ENCODE measurements at regions not wholly inside any gene's neighbourhood (a gene's known extent, or its start where the extent isn't known, plus 50 kb on each side); places are given as distances from the start of the nearest gene placed in this dataset.

DNA sequence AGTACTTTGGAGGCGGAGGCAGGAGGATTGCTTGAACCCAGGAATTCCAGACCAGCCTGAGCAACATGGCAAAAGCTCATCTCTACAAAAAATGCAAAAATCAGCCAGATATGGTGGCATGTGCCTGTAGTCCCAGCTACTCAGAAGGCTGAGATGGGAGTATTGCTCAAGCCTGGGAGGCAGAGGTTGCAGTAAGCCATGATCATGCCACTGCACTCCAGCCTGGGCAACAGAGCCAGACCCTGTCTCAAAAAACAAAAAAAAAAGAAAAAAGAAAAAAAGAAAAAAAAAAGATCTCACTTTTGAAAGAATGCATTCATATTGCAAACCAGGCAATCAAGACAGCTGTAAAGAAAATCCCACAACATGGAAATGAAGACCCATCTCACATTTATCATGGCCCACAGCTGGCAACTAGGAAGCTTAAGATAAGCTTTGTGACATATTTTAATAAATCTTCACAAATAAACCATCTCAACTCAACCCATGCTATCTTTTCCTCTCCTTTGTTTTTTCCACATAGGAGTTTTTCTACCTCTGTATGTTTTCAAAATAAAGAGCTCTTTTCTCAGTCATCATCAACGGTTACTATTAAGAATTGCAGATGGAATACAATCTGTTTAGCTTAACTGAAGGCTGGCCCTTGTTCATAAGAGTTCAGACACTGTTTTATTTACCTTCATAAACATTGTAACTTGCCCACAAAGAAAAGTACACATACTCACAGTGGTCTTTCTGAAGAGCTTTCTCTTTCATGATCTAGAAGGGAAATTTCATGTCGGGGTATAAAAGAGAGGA, 137.0 kb downstream of the MREG start (continued):
- TF ChIP-seq REL (CRISPR knock-in tag; conservative IDR thresholded peaks at IDR 0.05) (no peak), DNMT1 (CRISPR knock-in tag; IDR thresholded peaks at IDR 0.05) (no peak), ZNF326 (CRISPR knock-in tag; IDR thresholded peaks at IDR 0.05; ENCODE audit: borderline replicate concordance) (no peak), SNAI1 (CRISPR knock-in tag; IDR thresholded peaks at IDR 0.05; ENCODE audit: borderline replicate concordance) (no peak), HOXA7 (CRISPR knock-in tag; IDR thresholded peaks at IDR 0.05) (no peak), CENPT (CRISPR knock-in tag; IDR thresholded peaks at IDR 0.05; ENCODE audit: low read depth) (no peak), ZNF292 (CRISPR knock-in tag; IDR thresholded peaks at IDR 0.05; ENCODE audit: borderline replicate concordance, low read depth) (no peak), ZNF24 (IDR thresholded peaks at IDR 0.05) (peak; percentile 38; the same call in 1 of the 2 replicates), ZNF605 (CRISPR knock-in tag; IDR thresholded peaks at IDR 0.05) (no peak), ZNF746 (CRISPR knock-in tag; IDR thresholded peaks at IDR 0.05) (no peak)
- TF ChIP-seq, protein P1, sequence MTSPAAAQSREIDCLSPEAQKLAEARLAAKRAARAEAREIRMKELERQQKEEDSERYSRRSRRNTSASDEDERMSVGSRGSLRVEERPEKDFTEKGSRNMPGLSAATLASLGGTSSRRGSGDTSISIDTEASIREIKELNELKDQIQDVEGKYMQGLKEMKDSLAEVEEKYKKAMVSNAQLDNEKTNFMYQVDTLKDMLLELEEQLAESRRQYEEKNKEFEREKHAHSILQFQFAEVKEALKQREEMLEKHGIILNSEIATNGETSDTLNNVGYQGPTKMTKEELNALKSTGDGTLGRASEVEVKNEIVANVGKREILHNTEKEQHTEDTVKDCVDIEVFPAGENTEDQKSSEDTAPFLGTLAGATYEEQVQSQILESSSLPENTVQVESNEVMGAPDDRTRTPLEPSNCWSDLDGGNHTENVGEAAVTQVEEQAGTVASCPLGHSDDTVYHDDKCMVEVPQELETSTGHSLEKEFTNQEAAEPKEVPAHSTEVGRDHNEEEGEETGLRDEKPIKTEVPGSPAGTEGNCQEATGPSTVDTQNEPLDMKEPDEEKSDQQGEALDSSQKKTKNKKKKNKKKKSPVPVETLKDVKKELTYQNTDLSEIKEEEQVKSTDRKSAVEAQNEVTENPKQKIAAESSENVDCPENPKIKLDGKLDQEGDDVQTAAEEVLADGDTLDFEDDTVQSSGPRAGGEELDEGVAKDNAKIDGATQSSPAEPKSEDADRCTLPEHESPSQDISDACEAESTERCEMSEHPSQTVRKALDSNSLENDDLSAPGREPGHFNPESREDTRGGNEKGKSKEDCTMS (CRISPR knock-in tag; conservative IDR thresholded peaks at IDR 0.05), result no peak
- TF ChIP-seq, protein P2, sequence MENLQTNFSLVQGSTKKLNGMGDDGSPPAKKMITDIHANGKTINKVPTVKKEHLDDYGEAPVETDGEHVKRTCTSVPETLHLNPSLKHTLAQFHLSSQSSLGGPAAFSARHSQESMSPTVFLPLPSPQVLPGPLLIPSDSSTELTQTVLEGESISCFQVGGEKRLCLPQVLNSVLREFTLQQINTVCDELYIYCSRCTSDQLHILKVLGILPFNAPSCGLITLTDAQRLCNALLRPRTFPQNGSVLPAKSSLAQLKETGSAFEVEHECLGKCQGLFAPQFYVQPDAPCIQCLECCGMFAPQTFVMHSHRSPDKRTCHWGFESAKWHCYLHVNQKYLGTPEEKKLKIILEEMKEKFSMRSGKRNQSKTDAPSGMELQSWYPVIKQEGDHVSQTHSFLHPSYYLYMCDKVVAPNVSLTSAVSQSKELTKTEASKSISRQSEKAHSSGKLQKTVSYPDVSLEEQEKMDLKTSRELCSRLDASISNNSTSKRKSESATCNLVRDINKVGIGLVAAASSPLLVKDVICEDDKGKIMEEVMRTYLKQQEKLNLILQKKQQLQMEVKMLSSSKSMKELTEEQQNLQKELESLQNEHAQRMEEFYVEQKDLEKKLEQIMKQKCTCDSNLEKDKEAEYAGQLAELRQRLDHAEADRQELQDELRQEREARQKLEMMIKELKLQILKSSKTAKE (CRISPR knock-in tag; IDR thresholded peaks at IDR 0.05; ENCODE audit: borderline replicate concordance), result no peak
- TF ChIP-seq, protein P3, sequence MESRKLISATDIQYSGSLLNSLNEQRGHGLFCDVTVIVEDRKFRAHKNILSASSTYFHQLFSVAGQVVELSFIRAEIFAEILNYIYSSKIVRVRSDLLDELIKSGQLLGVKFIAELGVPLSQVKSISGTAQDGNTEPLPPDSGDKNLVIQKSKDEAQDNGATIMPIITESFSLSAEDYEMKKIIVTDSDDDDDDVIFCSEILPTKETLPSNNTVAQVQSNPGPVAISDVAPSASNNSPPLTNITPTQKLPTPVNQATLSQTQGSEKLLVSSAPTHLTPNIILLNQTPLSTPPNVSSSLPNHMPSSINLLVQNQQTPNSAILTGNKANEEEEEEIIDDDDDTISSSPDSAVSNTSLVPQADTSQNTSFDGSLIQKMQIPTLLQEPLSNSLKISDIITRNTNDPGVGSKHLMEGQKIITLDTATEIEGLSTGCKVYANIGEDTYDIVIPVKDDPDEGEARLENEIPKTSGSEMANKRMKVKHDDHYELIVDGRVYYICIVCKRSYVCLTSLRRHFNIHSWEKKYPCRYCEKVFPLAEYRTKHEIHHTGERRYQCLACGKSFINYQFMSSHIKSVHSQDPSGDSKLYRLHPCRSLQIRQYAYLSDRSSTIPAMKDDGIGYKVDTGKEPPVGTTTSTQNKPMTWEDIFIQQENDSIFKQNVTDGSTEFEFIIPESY (CRISPR knock-in tag; IDR thresholded peaks at IDR 0.05), result no peak
- TF ChIP-seq, protein P4, sequence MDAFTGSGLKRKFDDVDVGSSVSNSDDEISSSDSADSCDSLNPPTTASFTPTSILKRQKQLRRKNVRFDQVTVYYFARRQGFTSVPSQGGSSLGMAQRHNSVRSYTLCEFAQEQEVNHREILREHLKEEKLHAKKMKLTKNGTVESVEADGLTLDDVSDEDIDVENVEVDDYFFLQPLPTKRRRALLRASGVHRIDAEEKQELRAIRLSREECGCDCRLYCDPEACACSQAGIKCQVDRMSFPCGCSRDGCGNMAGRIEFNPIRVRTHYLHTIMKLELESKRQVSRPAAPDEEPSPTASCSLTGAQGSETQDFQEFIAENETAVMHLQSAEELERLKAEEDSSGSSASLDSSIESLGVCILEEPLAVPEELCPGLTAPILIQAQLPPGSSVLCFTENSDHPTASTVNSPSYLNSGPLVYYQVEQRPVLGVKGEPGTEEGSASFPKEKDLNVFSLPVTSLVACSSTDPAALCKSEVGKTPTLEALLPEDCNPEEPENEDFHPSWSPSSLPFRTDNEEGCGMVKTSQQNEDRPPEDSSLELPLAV (CRISPR knock-in tag; conservative IDR thresholded peaks at IDR 0.05; ENCODE audit: low read depth), result no peak
- TF ChIP-seq, protein P5, sequence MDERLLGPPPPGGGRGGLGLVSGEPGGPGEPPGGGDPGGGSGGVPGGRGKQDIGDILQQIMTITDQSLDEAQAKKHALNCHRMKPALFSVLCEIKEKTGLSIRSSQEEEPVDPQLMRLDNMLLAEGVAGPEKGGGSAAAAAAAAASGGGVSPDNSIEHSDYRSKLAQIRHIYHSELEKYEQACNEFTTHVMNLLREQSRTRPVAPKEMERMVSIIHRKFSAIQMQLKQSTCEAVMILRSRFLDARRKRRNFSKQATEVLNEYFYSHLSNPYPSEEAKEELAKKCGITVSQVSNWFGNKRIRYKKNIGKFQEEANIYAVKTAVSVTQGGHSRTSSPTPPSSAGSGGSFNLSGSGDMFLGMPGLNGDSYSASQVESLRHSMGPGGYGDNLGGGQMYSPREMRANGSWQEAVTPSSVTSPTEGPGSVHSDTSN (CRISPR knock-in tag; IDR thresholded peaks at IDR 0.05), result no peak
- TF ChIP-seq, protein P6, sequence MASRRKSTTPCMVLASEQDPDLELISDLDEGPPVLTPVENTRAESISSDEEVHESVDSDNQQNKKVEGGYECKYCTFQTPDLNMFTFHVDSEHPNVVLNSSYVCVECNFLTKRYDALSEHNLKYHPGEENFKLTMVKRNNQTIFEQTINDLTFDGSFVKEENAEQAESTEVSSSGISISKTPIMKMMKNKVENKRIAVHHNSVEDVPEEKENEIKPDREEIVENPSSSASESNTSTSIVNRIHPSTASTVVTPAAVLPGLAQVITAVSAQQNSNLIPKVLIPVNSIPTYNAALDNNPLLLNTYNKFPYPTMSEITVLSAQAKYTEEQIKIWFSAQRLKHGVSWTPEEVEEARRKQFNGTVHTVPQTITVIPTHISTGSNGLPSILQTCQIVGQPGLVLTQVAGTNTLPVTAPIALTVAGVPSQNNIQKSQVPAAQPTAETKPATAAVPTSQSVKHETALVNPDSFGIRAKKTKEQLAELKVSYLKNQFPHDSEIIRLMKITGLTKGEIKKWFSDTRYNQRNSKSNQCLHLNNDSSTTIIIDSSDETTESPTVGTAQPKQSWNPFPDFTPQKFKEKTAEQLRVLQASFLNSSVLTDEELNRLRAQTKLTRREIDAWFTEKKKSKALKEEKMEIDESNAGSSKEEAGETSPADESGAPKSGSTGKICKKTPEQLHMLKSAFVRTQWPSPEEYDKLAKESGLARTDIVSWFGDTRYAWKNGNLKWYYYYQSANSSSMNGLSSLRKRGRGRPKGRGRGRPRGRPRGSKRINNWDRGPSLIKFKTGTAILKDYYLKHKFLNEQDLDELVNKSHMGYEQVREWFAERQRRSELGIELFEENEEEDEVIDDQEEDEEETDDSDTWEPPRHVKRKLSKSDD (CRISPR knock-in tag; IDR thresholded peaks at IDR 0.05; ENCODE audit: low read depth), result no peak

Measured in HepG2 (cell line).